Smooth muscle cell (in vitro differentiated cells): ENCODE measurements at regions not wholly inside any gene's neighbourhood (a gene's known extent, or its start where the extent isn't known, plus 50 kb on each side); places are given as distances from the start of the nearest gene placed in this dataset.

Experiments
- DNase-seq: peaks from one replicate; lab custom pipeline; 2025; ENCODE audit not compliant: unreplicated experiment; lab: John Stamatoyannopoulos, UW
- H2AFZ ChIP-seq: fragments of 200-600 bp; sonication (generic); 2 replicates; pipeline ENCODE4 v1.6.0; 2016; ENCODE audit warnings: antibody characterized with exemption, low read depth, mild to moderate bottlenecking
- H3F3A ChIP-seq: fragments of 200-600 bp; sonication (generic); 2 replicates; pipeline ENCODE4 v1.6.0; 2017; ENCODE audit warnings: antibody characterized with exemption, low read depth
- H3K27ac ChIP-seq: fragments of 200-600 bp; sonication (generic); 2 replicates; pipeline ENCODE4 v1.5.1; 2016; ENCODE audit warnings: low read depth, mild to moderate bottlenecking
- H3K27me3 ChIP-seq: fragments of 200-600 bp; sonication (generic); 2 replicates; pipeline ENCODE4 v1.6.1; 2016; ENCODE audit warnings: low read depth, mild to moderate bottlenecking
- H3K36me3 ChIP-seq: fragments of 200-600 bp; sonication (generic); 2 replicates; pipeline ENCODE4 v1.5.1; 2016; ENCODE audit warnings: low read depth
- H3K4me1 ChIP-seq: fragments of 200-600 bp; sonication (generic); 2 replicates; pipeline ENCODE4 v1.5.1; 2016; ENCODE audit warnings: low read depth
- H3K4me2 ChIP-seq: fragments of 200-600 bp; sonication (generic); 2 replicates; pipeline ENCODE4 v1.6.0; 2016; ENCODE audit warnings: mild to moderate bottlenecking
- H3K4me3 ChIP-seq: fragments of 200-600 bp; sonication (generic); 2 replicates; pipeline ENCODE4 v1.5.1; 2016; ENCODE audit warnings: mild to moderate bottlenecking
- H3K79me2 ChIP-seq: fragments of 200-600 bp; sonication (generic); 2 replicates; pipeline ENCODE4 v1.6.0; 2016; ENCODE audit warnings: low read depth, mild to moderate bottlenecking
- H3K9ac ChIP-seq: fragments of 200-600 bp; sonication (generic); 2 replicates; pipeline ENCODE4 v1.6.0; 2016; ENCODE audit warnings: low read depth
- H3K9me3 ChIP-seq: fragments of 200-600 bp; sonication (generic); replicated peaks from 2 replicates; pipeline ENCODE4 v1.5.1; 2016; ENCODE audit warnings: low read depth
- H4K20me1 ChIP-seq: fragments of 200-600 bp; sonication (generic); 2 replicates; pipeline ENCODE4 v1.6.0; 2016; ENCODE audit warnings: low read depth
- WGBS: methylation state at CpG from one replicate; pipeline ENCODE4 v1.1.7; 2016; ENCODE audit warnings: low lambda C conversion rate; 5-methylcytosine and 5-hydroxymethylcytosine counted together
- TF ChIP-seq, protein P1 (sequence below): fragments of 200-600 bp; sonication (generic); IDR thresholded peaks from 2 replicates; pipeline ENCODE4 v1.5.1; 2017; ENCODE audit warnings: borderline replicate concordance, mild to moderate bottlenecking, antibody characterized with exemption; ENCODE audit not compliant: insufficient read depth, poor library complexity, severe bottlenecking

DNA sequence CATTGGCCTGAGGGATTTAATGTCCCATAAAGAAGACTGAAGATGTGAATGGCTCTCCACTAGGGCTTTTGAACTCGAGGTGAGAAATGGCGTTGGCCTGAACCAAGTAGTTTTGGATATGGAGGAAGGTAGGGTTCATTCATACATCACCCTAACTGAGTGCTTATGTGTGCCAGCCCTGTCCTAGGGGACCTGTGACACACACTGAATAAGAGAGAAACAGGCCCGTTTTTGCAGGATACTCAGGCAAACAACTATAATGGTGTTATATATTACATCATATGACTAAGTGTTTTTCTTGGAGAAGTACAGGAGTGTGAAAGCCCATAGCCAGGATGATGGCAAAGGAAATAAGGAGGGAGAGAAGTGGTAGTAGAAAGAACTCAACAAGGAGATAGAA, 368.1 kb downstream of the TMEM135 start:
- DNase-seq: no peak
- Histone ChIP-seq H3K9me3 (no peaks in the 10 kb centered on the region), H3K36me3 (no peaks in the 10 kb centered on the region), H3K4me3 (no peak overlapping the region), H3F3A (no peaks in the 10 kb centered on the region), H4K20me1 (no peaks in the 10 kb centered on the region), H3K4me1 (no peaks in the 10 kb centered on the region), H3K9ac (no peak overlapping the region), H3K27me3 (no peaks in the 10 kb centered on the region), H2AFZ (no peak overlapping the region), H3K27ac (no peak overlapping the region), H3K4me2 (no peak overlapping the region), H3K79me2 (no peaks in the 10 kb centered on the region)
- WGBS: 94% methylated on average over 3 of the region's 3 CpGs
- TF ChIP-seq, protein P1, sequence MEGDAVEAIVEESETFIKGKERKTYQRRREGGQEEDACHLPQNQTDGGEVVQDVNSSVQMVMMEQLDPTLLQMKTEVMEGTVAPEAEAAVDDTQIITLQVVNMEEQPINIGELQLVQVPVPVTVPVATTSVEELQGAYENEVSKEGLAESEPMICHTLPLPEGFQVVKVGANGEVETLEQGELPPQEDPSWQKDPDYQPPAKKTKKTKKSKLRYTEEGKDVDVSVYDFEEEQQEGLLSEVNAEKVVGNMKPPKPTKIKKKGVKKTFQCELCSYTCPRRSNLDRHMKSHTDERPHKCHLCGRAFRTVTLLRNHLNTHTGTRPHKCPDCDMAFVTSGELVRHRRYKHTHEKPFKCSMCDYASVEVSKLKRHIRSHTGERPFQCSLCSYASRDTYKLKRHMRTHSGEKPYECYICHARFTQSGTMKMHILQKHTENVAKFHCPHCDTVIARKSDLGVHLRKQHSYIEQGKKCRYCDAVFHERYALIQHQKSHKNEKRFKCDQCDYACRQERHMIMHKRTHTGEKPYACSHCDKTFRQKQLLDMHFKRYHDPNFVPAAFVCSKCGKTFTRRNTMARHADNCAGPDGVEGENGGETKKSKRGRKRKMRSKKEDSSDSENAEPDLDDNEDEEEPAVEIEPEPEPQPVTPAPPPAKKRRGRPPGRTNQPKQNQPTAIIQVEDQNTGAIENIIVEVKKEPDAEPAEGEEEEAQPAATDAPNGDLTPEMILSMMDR: no peak

DNA sequence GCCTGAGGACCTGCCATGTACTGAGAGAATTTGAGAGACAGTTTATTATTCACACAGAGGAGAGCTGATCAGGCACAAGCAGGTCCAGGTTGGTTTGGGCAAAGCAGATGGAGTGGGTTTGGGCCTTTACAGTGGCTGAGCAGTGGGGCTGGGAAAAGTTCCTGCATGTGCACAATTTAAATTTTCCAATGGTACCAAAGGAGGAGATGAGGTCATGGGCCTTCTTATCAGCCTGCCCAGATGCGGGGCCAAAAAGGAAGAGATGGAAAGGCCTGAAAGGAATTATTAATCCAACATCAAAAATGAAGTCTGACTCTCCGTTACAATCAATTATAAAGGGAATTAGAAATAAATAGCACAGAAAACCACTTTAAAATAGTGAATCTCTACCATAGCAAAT, 367.6 kb downstream of the TMEM135 start:
- Histone ChIP-seq H3K27me3 (no peaks in the 10 kb centered on the region), H2AFZ (no peak overlapping the region), H4K20me1 (no peaks in the 10 kb centered on the region), H3K27ac (no peak overlapping the region), H3K36me3 (no peaks in the 10 kb centered on the region), H3F3A (no peaks in the 10 kb centered on the region), H3K4me2 (no peak overlapping the region), H3K9ac (no peak overlapping the region), H3K4me1 (no peaks in the 10 kb centered on the region), H3K79me2 (no peaks in the 10 kb centered on the region), H3K4me3 (no peak overlapping the region), H3K9me3 (no peaks in the 10 kb centered on the region)
- TF ChIP-seq, protein P1: no peak
- DNase-seq: no peak
- WGBS: 92% methylated on average over 2 of the region's 2 CpGs

DNA sequence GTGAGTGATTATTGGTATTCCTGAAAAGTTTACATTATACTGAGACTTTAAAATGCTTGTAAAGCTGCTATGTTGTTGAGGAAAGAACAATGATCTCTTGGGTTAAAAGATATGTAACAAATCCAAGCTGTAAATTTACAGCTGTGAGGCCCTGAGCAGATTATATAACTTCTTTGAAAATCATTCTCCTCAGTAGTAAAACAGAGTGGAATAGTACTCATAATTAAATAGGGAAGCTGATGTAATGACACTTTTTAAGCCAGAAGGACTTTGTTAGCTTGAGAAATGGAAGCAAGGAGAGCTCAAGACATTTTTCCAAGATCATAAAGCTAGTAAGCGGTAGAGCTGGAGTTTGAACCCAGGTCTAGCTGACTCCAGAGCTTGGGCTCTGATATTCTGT, 363.9 kb downstream of the TMEM135 start:
- Histone ChIP-seq H3K4me3 (no peak overlapping the region), H3K27me3 (no peaks in the 10 kb centered on the region), H3K9ac (no peak overlapping the region), H3F3A (no peaks in the 10 kb centered on the region), H3K9me3 (no peaks in the 10 kb centered on the region), H3K4me1 (no peaks in the 10 kb centered on the region), H3K27ac (no peak overlapping the region), H2AFZ (no peak overlapping the region), H3K79me2 (no peaks in the 10 kb centered on the region), H4K20me1 (no peaks in the 10 kb centered on the region), H3K4me2 (no peak overlapping the region), H3K36me3 (no peaks in the 10 kb centered on the region)
- no peak for DNase-seq
- WGBS: 92% methylated on average over 1 of the region's 1 CpG
- TF ChIP-seq, protein P1: no peak

DNA sequence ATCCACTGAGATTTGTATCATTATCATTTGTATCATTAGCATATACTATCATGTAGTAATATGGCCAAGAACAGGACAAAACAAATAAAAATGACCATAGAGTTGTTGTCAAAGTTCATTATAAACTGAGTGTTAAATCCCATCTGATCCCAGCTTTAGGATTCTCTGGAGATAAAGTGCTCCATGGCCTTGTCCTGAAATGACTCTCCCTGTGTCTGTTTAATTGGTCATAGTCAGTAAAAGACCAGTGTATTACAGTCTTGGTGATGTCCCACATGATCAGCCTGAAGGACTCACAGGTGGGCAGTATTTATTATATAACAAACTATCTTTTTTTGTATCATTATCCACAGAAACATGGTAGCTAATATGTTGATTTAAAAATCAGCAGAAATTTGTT, 361.6 kb downstream of the TMEM135 start:
- no peak for DNase-seq
- no peak overlapping the region for H3K4me2 ChIP-seq
- H3K79me2 ChIP-seq: no peaks in the 10 kb centered on the region
- H3K4me1 ChIP-seq: no peaks in the 10 kb centered on the region
- H3F3A ChIP-seq: no peaks in the 10 kb centered on the region
- no peak overlapping the region for H3K4me3 ChIP-seq
- no peaks in the 10 kb centered on the region for H3K27me3 ChIP-seq
- TF ChIP-seq, protein P1: no peak
- H2AFZ ChIP-seq: no peak overlapping the region
- no peak overlapping the region for H3K9ac ChIP-seq
- H3K9me3 ChIP-seq: no peaks in the 10 kb centered on the region
- H3K36me3 ChIP-seq: no peaks in the 10 kb centered on the region
- H3K27ac ChIP-seq: no peak overlapping the region
- no peaks in the 10 kb centered on the region for H4K20me1 ChIP-seq
